GM12878 (cell line): ENCODE measurements at regions not wholly inside any gene's neighbourhood (a gene's known extent, or its start where the extent isn't known, plus 50 kb on each side); places are given as distances from the start of the nearest gene placed in this dataset.

ENCODE experiments used
- ATAC-seq: fragments of 200-7000 bp; cut with Tn5 transposase; 3 replicates; pipeline ENCODE4 v1.9.1; 2020; ENCODE audit warnings: mild to moderate bottlenecking, moderate library complexity
- BruUV-seq: library from RNA; stranded (reverse); fragments of 400-500 nt; replicated peaks from 2 replicates; lab custom pipeline; 2021; lab: Mats Ljungman, UMichigan
- CTCF ChIA-PET: fragments of 300-600 bp; sonication (Branson Sonifier 250); formaldehyde crosslinking; extraction: SDS; loops from one replicate; lab custom pipeline; 2021; ENCODE audit warnings: inconsistent platforms; lab: Yijun Ruan, JAX
- POLR2A ChIA-PET: fragments of 350-600 bp; formaldehyde crosslinking; extraction: SDS; loops from one replicate; lab custom pipeline; 2021; ENCODE audit warnings: inconsistent platforms; lab: Charles Lee
- RAD21 ChIA-PET: fragments of 300-600 bp; sonication (Branson Sonifier 250); formaldehyde crosslinking; loops from one replicate; lab custom pipeline; 2023; ENCODE audit warnings: antibody characterized with exemption; ENCODE audit not compliant: unreplicated experiment; lab: Charles Lee
- SMC1A ChIA-PET: fragments of 300-600 bp; sonication (Branson Sonifier 250); formaldehyde crosslinking; loops from one replicate; lab custom pipeline; 2023; ENCODE audit not compliant: unreplicated experiment, uncharacterized antibody; lab: Charles Lee
- DNase-seq: peaks from one replicate; pipeline ENCODE4 v3.0.0-alpha.2; 2011; ENCODE audit warnings: low read depth, low spot score
- FAIRE-seq: peaks from 3 replicates; lab custom pipeline; 2011; peaks lifted over from hg19 to GRCh38; lab: Jason Lieb, UNC
- H2AFZ ChIP-seq: 2 replicates; pipeline ENCODE4 v1.6.0; 2011; ENCODE audit warnings: low read depth, low read length, control low read depth; ENCODE audit not compliant: control insufficient read depth
- H3K27ac ChIP-seq: 2 replicates; pipeline ENCODE4 v1.5.1; 2011; ENCODE audit warnings: control low read depth; ENCODE audit not compliant: control insufficient read depth, insufficient read depth
- H3K27me3 ChIP-seq, 2 experiments: replicated peaks in 1 of 2; 2 replicates each; pipeline versions ENCODE4 v1.6.0 to v1.6.1; 2011; ENCODE audit warnings: low read length in 1 of 2; ENCODE audit not compliant: control insufficient read depth in 2 of 2, insufficient read depth in 2 of 2
- H3K36me3 ChIP-seq, 2 experiments: 2 replicates each; pipeline ENCODE4 v1.5.1; 2011; ENCODE audit warnings: low read length in 1 of 2; ENCODE audit not compliant: control insufficient read depth in 2 of 2, insufficient read depth in 2 of 2
- H3K4me1 ChIP-seq: 2 replicates; pipeline ENCODE4 v1.6.1; 2011; ENCODE audit warnings: mild to moderate bottlenecking, low read length, moderate library complexity, mixed read lengths; ENCODE audit not compliant: control insufficient read depth, insufficient read depth
- H3K4me2 ChIP-seq: 2 replicates; pipeline ENCODE4 v1.6.0; 2011; ENCODE audit warnings: control low read depth; ENCODE audit not compliant: control insufficient read depth, insufficient read depth
- H3K4me3 ChIP-seq: fragments of 200-600 bp; sonication (generic); 2 replicates; pipeline ENCODE4 v1.5.1; 2016
- H3K79me2 ChIP-seq: 2 replicates; pipeline ENCODE4 v1.6.0; 2011; ENCODE audit warnings: low read length; ENCODE audit not compliant: control insufficient read depth, insufficient read depth
- H3K9ac ChIP-seq: 2 replicates; pipeline ENCODE4 v1.8.0; 2011; ENCODE audit warnings: low read length, control low read depth, mixed read lengths; ENCODE audit not compliant: control insufficient read depth, insufficient read depth
- H3K9me3 ChIP-seq: replicated peaks from 3 replicates; pipeline ENCODE4 v1.5.1; 2011; ENCODE audit warnings: mild to moderate bottlenecking, low read length; ENCODE audit not compliant: control insufficient read depth, insufficient read depth
- H4K20me1 ChIP-seq: 2 replicates; pipeline ENCODE4 v1.6.0; 2011; ENCODE audit not compliant: control insufficient read depth, insufficient read depth
- CBX5 ChIP-seq: sonication (generic); IDR thresholded peaks from 2 replicates; pipeline ENCODE4 v1.6.1; 2016; ENCODE audit warnings: low read depth, moderate library complexity, mild to moderate bottlenecking, inconsistent platforms
- EGR1 ChIP-seq, 2 experiments: IDR thresholded peaks; 1 replicate in 1 of 2; 2 replicates in 1 of 2; pipeline ENCODE4 v1.6.1; 2011 to 2012; ENCODE audit warnings: low read depth in 2 of 2, low read length in 2 of 2, borderline replicate concordance in 1 of 2, mild to moderate bottlenecking in 1 of 2, moderate library complexity in 1 of 2
- KLF5 ChIP-seq: fragments of 450-650 bp; IDR thresholded peaks from 2 replicates; pipeline ENCODE4 v1.6.1; 2014; ENCODE audit warnings: mild to moderate bottlenecking; ENCODE audit not compliant: partially characterized antibody
- MYB ChIP-seq: fragments of 150-350 bp; IDR thresholded peaks from 2 replicates; pipeline ENCODE4 v1.6.1; 2014; ENCODE audit warnings: mild to moderate bottlenecking, low read depth, low read length, borderline replicate concordance
- MYC ChIP-seq: IDR thresholded peaks from 2 replicates; pipeline ENCODE4 v1.6.1; 2011; ENCODE audit warnings: mild to moderate bottlenecking, low read length, moderate library complexity, inconsistent platforms; ENCODE audit not compliant: insufficient read depth, insufficient replicate concordance, insufficient read length, severe bottlenecking
- RAD51 ChIP-seq: fragments of 450-650 bp; IDR thresholded peaks from 2 replicates; pipeline ENCODE4 v1.6.1; 2016; ENCODE audit warnings: moderate library complexity, mild to moderate bottlenecking, inconsistent platforms
- SMAD5 ChIP-seq: IDR thresholded peaks from 2 replicates; pipeline ENCODE4 v1.6.1; 2016; ENCODE audit warnings: antibody characterized with exemption, low read depth
- WRNIP1 ChIP-seq: IDR thresholded peaks from 2 replicates; pipeline ENCODE4 v1.6.1; 2011; ENCODE audit warnings: low read depth, low read length, improper control_type of control experiment, borderline replicate concordance
- YBX1 ChIP-seq: fragments of 450-650 bp; IDR thresholded peaks from 2 replicates; pipeline ENCODE4 v1.6.1; 2016; ENCODE audit warnings: antibody characterized with exemption
- ZNF24 ChIP-seq: fragments of 450-650 bp; IDR thresholded peaks from 2 replicates; pipeline ENCODE4 v1.6.1; 2017; ENCODE audit warnings: antibody characterized with exemption, mild to moderate bottlenecking
- ZNF274 ChIP-seq: IDR thresholded peaks from one replicate; pipeline ENCODE4 v1.8.0; 2011; ENCODE audit not compliant: insufficient read length, insufficient read depth
- ZSCAN29 ChIP-seq: fragments of 450-650 bp; IDR thresholded peaks from 2 replicates; pipeline ENCODE4 v1.6.1; 2017; ENCODE audit warnings: mild to moderate bottlenecking, moderate library complexity
- whole genome bisulfite sequencing: methylation state at CpG from one replicate; pipeline ENCODE4 v1.1.6; 2016; ENCODE audit warnings: low lambda C conversion rate; ENCODE audit not compliant: insufficient replicate concordance, insufficient coverage; ENCODE audit errors: missing lambda C conversion rate; 5-methylcytosine and 5-hydroxymethylcytosine counted together
- in situ Hi-C: fragments of 300-500 bp; cut with MboI; formaldehyde crosslinking; loops from 9 replicates; pipeline ENCODE4 v1.14.3; 2018; ENCODE audit warnings: mixed read lengths
- intact Hi-C: fragments of 100-400 bp; cut with micrococcal nuclease; formaldehyde crosslinking; loops from one replicate; pipeline ENCODE4 v1.14.2; 2022; ENCODE audit not compliant: unreplicated experiment
- TF ChIP-seq, protein P1 (sequence below): fragments of 450-650 bp; formaldehyde crosslinking; IDR thresholded peaks from 2 replicates; pipeline ENCODE4 v1.4.0; 2020; ENCODE audit warnings: mild to moderate bottlenecking, moderate library complexity
- TF ChIP-seq, protein P2 (sequence below): fragments of 450-650 bp; formaldehyde crosslinking; IDR thresholded peaks from 2 replicates; pipeline ENCODE4 v1.5.0; 2022; ENCODE audit warnings: mild to moderate bottlenecking, missing genetic modification characterization

DNA sequence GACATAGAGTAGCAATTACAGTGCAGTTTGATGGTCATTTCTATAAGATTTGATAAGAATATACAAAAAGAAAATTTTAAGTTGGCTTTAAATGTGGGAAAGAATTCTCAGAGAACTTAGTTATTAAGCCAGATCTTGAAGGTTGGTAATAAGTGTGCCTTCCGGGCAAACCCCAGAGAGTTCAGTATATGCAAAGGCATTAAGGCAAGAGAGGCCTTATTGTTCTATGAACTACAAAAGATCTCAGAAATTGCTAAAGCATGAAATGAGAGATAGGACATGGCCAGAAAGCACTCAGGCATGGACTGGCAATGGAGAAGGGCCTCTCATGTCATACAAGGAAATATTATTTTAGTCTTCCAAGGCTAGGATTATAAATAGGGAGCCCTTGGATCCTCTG lies 390.2 kb upstream of the C1orf87 start:
- SMC1A ChIA-PET = no interaction called here
- CTCF ChIA-PET = no interaction called here
- intact Hi-C loops = no loop called here
- POLR2A ChIA-PET = no interaction called here
- Histone ChIP-seq H3K4me3 (no peak overlapping the region), H4K20me1 (no peaks in the 10 kb centered on the region), H3K9ac (no peak overlapping the region), H3K79me2 (no peaks in the 10 kb centered on the region), H2AFZ (no peak overlapping the region), H3K27me3 (no peaks in the 10 kb centered on the region), H3K9me3 (no peaks in the 10 kb centered on the region), H3K36me3 (no peaks in the 10 kb centered on the region), H3K4me1 (no peaks in the 10 kb centered on the region), H3K4me2 (no peak overlapping the region), H3K27ac (no peak overlapping the region)
- DNase-seq (no peak), FAIRE-seq (no peak), ATAC-seq (no peak)
- TF ChIP-seq ZNF24 (no peak), ZNF274 (no peak), EGR1 (IDR thresholded peaks at IDR 0.05; ENCODE audit: borderline replicate concordance in 1 of 2, low read depth in 2 of 2, low read length in 2 of 2) (no peak), WRNIP1 (no peak), CBX5 (no peak), RAD51 (no peak), KLF5 (no peak), MYC (no peak), MYB (no peak), YBX1 (no peak), ZSCAN29 (no peak), SMAD5 (no peak)
- TF ChIP-seq, protein P1, sequence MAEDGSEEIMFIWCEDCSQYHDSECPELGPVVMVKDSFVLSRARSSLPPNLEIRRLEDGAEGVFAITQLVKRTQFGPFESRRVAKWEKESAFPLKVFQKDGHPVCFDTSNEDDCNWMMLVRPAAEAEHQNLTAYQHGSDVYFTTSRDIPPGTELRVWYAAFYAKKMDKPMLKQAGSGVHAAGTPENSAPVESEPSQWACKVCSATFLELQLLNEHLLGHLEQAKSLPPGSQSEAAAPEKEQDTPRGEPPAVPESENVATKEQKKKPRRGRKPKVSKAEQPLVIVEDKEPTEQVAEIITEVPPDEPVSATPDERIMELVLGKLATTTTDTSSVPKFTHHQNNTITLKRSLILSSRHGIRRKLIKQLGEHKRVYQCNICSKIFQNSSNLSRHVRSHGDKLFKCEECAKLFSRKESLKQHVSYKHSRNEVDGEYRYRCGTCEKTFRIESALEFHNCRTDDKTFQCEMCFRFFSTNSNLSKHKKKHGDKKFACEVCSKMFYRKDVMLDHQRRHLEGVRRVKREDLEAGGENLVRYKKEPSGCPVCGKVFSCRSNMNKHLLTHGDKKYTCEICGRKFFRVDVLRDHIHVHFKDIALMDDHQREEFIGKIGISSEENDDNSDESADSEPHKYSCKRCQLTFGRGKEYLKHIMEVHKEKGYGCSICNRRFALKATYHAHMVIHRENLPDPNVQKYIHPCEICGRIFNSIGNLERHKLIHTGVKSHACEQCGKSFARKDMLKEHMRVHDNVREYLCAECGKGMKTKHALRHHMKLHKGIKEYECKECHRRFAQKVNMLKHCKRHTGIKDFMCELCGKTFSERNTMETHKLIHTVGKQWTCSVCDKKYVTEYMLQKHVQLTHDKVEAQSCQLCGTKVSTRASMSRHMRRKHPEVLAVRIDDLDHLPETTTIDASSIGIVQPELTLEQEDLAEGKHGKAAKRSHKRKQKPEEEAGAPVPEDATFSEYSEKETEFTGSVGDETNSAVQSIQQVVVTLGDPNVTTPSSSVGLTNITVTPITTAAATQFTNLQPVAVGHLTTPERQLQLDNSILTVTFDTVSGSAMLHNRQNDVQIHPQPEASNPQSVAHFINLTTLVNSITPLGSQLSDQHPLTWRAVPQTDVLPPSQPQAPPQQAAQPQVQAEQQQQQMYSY (CRISPR knock-in tag) = no peak
- TF ChIP-seq, protein P2, sequence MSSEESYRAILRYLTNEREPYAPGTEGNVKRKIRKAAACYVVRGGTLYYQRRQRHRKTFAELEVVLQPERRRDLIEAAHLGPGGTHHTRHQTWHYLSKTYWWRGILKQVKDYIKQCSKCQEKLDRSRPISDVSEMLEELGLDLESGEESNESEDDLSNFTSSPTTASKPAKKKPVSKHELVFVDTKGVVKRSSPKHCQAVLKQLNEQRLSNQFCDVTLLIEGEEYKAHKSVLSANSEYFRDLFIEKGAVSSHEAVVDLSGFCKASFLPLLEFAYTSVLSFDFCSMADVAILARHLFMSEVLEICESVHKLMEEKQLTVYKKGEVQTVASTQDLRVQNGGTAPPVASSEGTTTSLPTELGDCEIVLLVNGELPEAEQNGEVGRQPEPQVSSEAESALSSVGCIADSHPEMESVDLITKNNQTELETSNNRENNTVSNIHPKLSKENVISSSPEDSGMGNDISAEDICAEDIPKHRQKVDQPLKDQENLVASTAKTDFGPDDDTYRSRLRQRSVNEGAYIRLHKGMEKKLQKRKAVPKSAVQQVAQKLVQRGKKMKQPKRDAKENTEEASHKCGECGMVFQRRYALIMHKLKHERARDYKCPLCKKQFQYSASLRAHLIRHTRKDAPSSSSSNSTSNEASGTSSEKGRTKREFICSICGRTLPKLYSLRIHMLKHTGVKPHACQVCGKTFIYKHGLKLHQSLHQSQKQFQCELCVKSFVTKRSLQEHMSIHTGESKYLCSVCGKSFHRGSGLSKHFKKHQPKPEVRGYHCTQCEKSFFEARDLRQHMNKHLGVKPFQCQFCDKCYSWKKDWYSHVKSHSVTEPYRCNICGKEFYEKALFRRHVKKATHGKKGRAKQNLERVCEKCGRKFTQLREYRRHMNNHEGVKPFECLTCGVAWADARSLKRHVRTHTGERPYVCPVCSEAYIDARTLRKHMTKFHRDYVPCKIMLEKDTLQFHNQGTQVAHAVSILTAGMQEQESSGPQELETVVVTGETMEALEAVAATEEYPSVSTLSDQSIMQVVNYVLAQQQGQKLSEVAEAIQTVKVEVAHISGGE (CRISPR knock-in tag) = no peak
- RAD21 ChIA-PET = interaction anchor here (0.7 kb wide), 1 partner anchor 936 kb away, joined by 3 read pairs; no protein-coding TSS in a partner anchor
- WGBS = 100% methylated on average over 1 of the region's 1 CpG
- no TSS peak for BruUV-seq
- in situ Hi-C loops = no loop called here
